Mesodermal cell (in vitro differentiated cells): ENCODE measurements at regions not wholly inside any gene's neighbourhood (a gene's known extent, or its start where the extent isn't known, plus 50 kb on each side); places are given as distances from the start of the nearest gene placed in this dataset.
"Not testable (repeated sequence)": the region's sequence is repeated elsewhere in the genome, so short reads cannot be mapped to it uniquely, and the experiment has no call there.

Experiments used
- H3K27ac ChIP-seq: 2 replicates; pipeline ENCODE4 v1.7.0; 2013; ENCODE audit warnings: mild to moderate bottlenecking, low read depth, low read length, moderate library complexity; ENCODE audit not compliant: severe bottlenecking
- H3K36me3 ChIP-seq: 2 replicates; pipeline ENCODE4 v1.7.1; 2013; ENCODE audit warnings: mild to moderate bottlenecking, low read length, moderate library complexity; ENCODE audit not compliant: control insufficient read depth, insufficient read depth
- H3K4me1 ChIP-seq: one replicate; pipeline ENCODE4 v1.7.1; 2013; ENCODE audit warnings: mild to moderate bottlenecking, low read length; ENCODE audit not compliant: insufficient read depth, control insufficient read depth, poor library complexity, severe bottlenecking
- H3K4me3 ChIP-seq: 2 replicates; pipeline ENCODE4 v1.7.0; 2013; ENCODE audit warnings: low read length, control low read depth, mild to moderate bottlenecking; ENCODE audit not compliant: insufficient read depth, poor library complexity, severe bottlenecking; ENCODE audit errors: extremely low read depth
- H3K9me3 ChIP-seq: 2 replicates; pipeline ENCODE4 v1.7.1; 2013; ENCODE audit warnings: mild to moderate bottlenecking, low read length, moderate library complexity; ENCODE audit not compliant: control insufficient read depth
- WGBS, 2 experiments: methylation state at CpG; one replicate each; pipeline ENCODE4 v1.1.5; 2013; ENCODE audit warnings: missing lambda C conversion rate in 2 of 2; ENCODE audit not compliant: insufficient coverage in 2 of 2; 5-methylcytosine and 5-hydroxymethylcytosine counted together

GRCh38 chr2:77725045-77725444 lies 202.9 kb upstream of the LRRTM4 start:
- H3K4me1 ChIP-seq = no peaks in the 10 kb centered on the region
- no peaks in the 10 kb centered on the region for H3K36me3 ChIP-seq
- H3K4me3 ChIP-seq = no peak overlapping the region
- H3K9me3 ChIP-seq = no peaks in the 10 kb centered on the region
- H3K27ac ChIP-seq = no peak overlapping the region
- WGBS, 2 experiments = no CpG with 5 or more reads among the region's 1 CpG

- H3K27ac ChIP-seq, H3K36me3 ChIP-seq, H3K4me3 ChIP-seq, H3K9me3 ChIP-seq, H3K4me1 ChIP-seq: not testable (repeated sequence)
- WGBS, 2 experiments = 92 to 97% methylated on average over 31 of the region's 39 CpGs
Measured at GRCh38 chr2:77734662-77735340, 212.6 kb upstream of the LRRTM4 start.

GRCh38 chr2:77737236-77737635 lies 215.1 kb upstream of the LRRTM4 start:
- Histone ChIP-seq H3K9me3 (no peaks in the 10 kb centered on the region), H3K4me1 (no peaks in the 10 kb centered on the region), H3K27ac (no peak overlapping the region), H3K4me3 (no peak overlapping the region), H3K36me3 (no peaks in the 10 kb centered on the region)
- 100% methylated on average over 1 of the region's 3 CpGs; no CpG with 5 or more reads in 1 of the 2 experiments for WGBS, 2 experiments

- Histone ChIP-seq H3K4me3 (no peak overlapping the region), H3K9me3 (no peaks in the 10 kb centered on the region), H3K4me1 (no peaks in the 10 kb centered on the region), H3K27ac (no peak overlapping the region), H3K36me3 (no peaks in the 10 kb centered on the region)
- WGBS, 2 experiments = no CpG with 5 or more reads among the region's 2 CpGs
Measured at GRCh38 chr2:77746780-77747179, 224.6 kb upstream of the LRRTM4 start.

GRCh38 chr2:77753710-77754345 lies 231.7 kb upstream of the LRRTM4 start:
- not testable (repeated sequence) for H3K27ac ChIP-seq, H3K36me3 ChIP-seq, H3K4me1 ChIP-seq, H3K9me3 ChIP-seq
- peak overlapping the region; percentile 24 for H3K4me3 ChIP-seq
- 28 to 34% methylated on average over 12 to 21 of the region's 30 CpGs for WGBS, 2 experiments

- Histone ChIP-seq H3K27ac (no peak overlapping the region), H3K4me1 (no peaks in the 10 kb centered on the region), H3K9me3 (peaks cover 4% of the 10 kb centered on the region), H3K36me3 (no peaks in the 10 kb centered on the region), H3K4me3 (no peak overlapping the region)
- 72 to 93% methylated on average over 6 to 7 of the region's 8 CpGs for WGBS, 2 experiments
Measured at GRCh38 chr2:77767388-77768076, 245.4 kb upstream of the LRRTM4 start.

GRCh38 chr2:77768508-77768907 lies 246.3 kb upstream of the LRRTM4 start:
- no peaks in the 10 kb centered on the region for H3K4me1 ChIP-seq
- 89 to 100% methylated on average over 1 to 3 of the region's 3 CpGs for WGBS, 2 experiments
- no peaks in the 10 kb centered on the region for H3K36me3 ChIP-seq
- H3K4me3 ChIP-seq = no peak overlapping the region
- H3K9me3 ChIP-seq = peaks cover 4% of the 10 kb centered on the region
- no peak overlapping the region for H3K27ac ChIP-seq

GRCh38 chr2:77778917-77779316 lies 256.7 kb upstream of the LRRTM4 start:
- H3K9me3 ChIP-seq = no peaks in the 10 kb centered on the region
- H3K36me3 ChIP-seq = no peaks in the 10 kb centered on the region
- H3K27ac ChIP-seq = no peak overlapping the region
- no peaks in the 10 kb centered on the region for H3K4me1 ChIP-seq
- no peak overlapping the region for H3K4me3 ChIP-seq

- not testable (repeated sequence) for H3K9me3 ChIP-seq, H3K36me3 ChIP-seq, H3K4me3 ChIP-seq, H3K4me1 ChIP-seq, H3K27ac ChIP-seq
- no CpG with 5 or more reads among the region's 2 CpGs for WGBS, 2 experiments
Measured at GRCh38 chr2:77793500-77793899, 271.3 kb upstream of the LRRTM4 start.

- H3K4me1 ChIP-seq = no peaks in the 10 kb centered on the region
- WGBS, 2 experiments = no CpG with 5 or more reads among the region's 2 CpGs
- H3K9me3 ChIP-seq = no peaks in the 10 kb centered on the region
- no peak overlapping the region for H3K27ac ChIP-seq
- H3K36me3 ChIP-seq = no peaks in the 10 kb centered on the region
- no peak overlapping the region for H3K4me3 ChIP-seq
Measured at GRCh38 chr2:77796397-77796796, 274.2 kb upstream of the LRRTM4 start.

- Histone ChIP-seq H3K27ac (no peak overlapping the region), H3K4me3 (no peak overlapping the region), H3K4me1 (no peaks in the 10 kb centered on the region), H3K36me3 (no peaks in the 10 kb centered on the region), H3K9me3 (no peaks in the 10 kb centered on the region)
- WGBS, 2 experiments = 0 to 20% methylated on average over 1 of the region's 1 CpG
Measured at GRCh38 chr2:77797088-77797487, 274.9 kb upstream of the LRRTM4 start.
